Panc1 (cell line): ENCODE measurements at regions not wholly inside any gene's neighbourhood (a gene's known extent, or its start where the extent isn't known, plus 50 kb on each side); places are given as distances from the start of the nearest gene placed in this dataset.

ENCODE experiments used
- POLR2AphosphoS5 ChIP-seq: IDR thresholded peaks from 2 replicates; pipeline ENCODE4 v1.6.1; 2012; ENCODE audit warnings: mild to moderate bottlenecking, low read depth, low read length, moderate library complexity
- TCF7L2 ChIP-seq: IDR thresholded peaks from 2 replicates; pipeline ENCODE4 v1.6.1; 2011; ENCODE audit warnings: mild to moderate bottlenecking, low read depth, low read length, inconsistent platforms
- TF ChIP-seq, protein P1 (sequence below): fragments of 450-650 bp; IDR thresholded peaks from 2 replicates; pipeline ENCODE4 v1.5.1; 2017; ENCODE audit warnings: mild to moderate bottlenecking
- TF ChIP-seq, protein P2 (sequence below), 2 experiments: IDR thresholded peaks; 2 replicates each; pipeline ENCODE4 v1.6.1; 2011 to 2012; ENCODE audit warnings: low read depth in 2 of 2, control low read depth in 1 of 2, low read length in 1 of 2, mild to moderate bottlenecking in 1 of 2, moderate library complexity in 1 of 2; ENCODE audit not compliant: insufficient read depth in 1 of 2

DNA sequence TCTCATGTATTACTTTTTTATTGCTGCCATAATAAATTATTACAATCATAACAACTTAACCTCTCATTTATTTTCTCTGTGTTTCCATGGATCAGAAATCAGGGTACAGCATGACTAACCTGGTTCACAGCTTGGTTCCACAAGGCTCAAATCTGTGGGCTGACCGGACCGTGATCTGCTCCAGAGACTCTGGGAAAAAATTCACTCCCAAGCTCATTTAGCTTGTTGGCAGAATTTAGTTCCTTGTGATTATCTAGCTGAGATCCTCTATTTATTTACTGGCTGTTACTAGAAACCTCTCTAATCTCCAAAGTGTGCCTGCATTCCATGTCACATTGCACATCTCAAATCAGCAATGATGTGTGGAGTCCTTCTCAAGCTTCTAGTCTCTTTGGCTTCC is 386.6 kb downstream of the DIPK2A start:
- TF ChIP-seq, protein P1, sequence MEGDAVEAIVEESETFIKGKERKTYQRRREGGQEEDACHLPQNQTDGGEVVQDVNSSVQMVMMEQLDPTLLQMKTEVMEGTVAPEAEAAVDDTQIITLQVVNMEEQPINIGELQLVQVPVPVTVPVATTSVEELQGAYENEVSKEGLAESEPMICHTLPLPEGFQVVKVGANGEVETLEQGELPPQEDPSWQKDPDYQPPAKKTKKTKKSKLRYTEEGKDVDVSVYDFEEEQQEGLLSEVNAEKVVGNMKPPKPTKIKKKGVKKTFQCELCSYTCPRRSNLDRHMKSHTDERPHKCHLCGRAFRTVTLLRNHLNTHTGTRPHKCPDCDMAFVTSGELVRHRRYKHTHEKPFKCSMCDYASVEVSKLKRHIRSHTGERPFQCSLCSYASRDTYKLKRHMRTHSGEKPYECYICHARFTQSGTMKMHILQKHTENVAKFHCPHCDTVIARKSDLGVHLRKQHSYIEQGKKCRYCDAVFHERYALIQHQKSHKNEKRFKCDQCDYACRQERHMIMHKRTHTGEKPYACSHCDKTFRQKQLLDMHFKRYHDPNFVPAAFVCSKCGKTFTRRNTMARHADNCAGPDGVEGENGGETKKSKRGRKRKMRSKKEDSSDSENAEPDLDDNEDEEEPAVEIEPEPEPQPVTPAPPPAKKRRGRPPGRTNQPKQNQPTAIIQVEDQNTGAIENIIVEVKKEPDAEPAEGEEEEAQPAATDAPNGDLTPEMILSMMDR, result no peak
- no peak for TF ChIP-seq POLR2AphosphoS5
- TF ChIP-seq, protein P2, sequence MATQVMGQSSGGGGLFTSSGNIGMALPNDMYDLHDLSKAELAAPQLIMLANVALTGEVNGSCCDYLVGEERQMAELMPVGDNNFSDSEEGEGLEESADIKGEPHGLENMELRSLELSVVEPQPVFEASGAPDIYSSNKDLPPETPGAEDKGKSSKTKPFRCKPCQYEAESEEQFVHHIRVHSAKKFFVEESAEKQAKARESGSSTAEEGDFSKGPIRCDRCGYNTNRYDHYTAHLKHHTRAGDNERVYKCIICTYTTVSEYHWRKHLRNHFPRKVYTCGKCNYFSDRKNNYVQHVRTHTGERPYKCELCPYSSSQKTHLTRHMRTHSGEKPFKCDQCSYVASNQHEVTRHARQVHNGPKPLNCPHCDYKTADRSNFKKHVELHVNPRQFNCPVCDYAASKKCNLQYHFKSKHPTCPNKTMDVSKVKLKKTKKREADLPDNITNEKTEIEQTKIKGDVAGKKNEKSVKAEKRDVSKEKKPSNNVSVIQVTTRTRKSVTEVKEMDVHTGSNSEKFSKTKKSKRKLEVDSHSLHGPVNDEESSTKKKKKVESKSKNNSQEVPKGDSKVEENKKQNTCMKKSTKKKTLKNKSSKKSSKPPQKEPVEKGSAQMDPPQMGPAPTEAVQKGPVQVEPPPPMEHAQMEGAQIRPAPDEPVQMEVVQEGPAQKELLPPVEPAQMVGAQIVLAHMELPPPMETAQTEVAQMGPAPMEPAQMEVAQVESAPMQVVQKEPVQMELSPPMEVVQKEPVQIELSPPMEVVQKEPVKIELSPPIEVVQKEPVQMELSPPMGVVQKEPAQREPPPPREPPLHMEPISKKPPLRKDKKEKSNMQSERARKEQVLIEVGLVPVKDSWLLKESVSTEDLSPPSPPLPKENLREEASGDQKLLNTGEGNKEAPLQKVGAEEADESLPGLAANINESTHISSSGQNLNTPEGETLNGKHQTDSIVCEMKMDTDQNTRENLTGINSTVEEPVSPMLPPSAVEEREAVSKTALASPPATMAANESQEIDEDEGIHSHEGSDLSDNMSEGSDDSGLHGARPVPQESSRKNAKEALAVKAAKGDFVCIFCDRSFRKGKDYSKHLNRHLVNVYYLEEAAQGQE (IDR thresholded peaks at IDR 0.05; ENCODE audit: insufficient read depth in 1 of 2, low read depth in 2 of 2, low read length in 1 of 2), result no peak
- TF ChIP-seq TCF7L2, result no peak
